Epithelial cell of esophagus (primary cell): ENCODE measurements at regions not wholly inside any gene's neighbourhood (a gene's known extent, or its start where the extent isn't known, plus 50 kb on each side); places are given as distances from the start of the nearest gene placed in this dataset.

Experiments used
- DNase-seq: peaks from one replicate; pipeline ENCODE4 v3.0.0; 2010; ENCODE audit warnings: low read depth
- H3K4me3 ChIP-seq: 2 replicates; pipeline ENCODE4 v1.5.1; 2011; ENCODE audit warnings: mild to moderate bottlenecking, low read length, control low read depth
- TF ChIP-seq, protein P1 (sequence below): IDR thresholded peaks from 2 replicates; pipeline ENCODE4 v1.5.1; 2011; ENCODE audit warnings: low read depth, mild to moderate bottlenecking, low read length, control low read depth, inconsistent platforms; ENCODE audit not compliant: insufficient read depth; ENCODE audit errors: missing control alignments

DNA sequence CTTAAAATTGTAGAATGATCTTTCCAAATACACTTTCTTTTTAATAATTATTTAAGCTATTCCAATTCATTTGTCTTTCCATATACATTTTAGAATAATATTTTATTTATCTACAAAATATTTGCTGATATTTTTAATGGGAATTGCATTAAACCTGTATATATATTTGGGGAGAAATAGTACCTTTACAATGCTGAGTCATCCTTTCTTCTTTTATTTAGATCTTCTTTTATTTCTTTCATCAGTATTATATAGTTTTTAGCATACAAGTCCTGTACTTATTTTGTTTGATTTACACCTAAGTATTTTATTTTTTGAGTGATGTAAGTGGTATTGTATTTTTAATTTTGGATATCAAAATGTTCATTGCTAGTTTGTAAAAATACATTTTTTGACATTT is 639.5 kb upstream of the GOT2 start:
- TF ChIP-seq, protein P1, sequence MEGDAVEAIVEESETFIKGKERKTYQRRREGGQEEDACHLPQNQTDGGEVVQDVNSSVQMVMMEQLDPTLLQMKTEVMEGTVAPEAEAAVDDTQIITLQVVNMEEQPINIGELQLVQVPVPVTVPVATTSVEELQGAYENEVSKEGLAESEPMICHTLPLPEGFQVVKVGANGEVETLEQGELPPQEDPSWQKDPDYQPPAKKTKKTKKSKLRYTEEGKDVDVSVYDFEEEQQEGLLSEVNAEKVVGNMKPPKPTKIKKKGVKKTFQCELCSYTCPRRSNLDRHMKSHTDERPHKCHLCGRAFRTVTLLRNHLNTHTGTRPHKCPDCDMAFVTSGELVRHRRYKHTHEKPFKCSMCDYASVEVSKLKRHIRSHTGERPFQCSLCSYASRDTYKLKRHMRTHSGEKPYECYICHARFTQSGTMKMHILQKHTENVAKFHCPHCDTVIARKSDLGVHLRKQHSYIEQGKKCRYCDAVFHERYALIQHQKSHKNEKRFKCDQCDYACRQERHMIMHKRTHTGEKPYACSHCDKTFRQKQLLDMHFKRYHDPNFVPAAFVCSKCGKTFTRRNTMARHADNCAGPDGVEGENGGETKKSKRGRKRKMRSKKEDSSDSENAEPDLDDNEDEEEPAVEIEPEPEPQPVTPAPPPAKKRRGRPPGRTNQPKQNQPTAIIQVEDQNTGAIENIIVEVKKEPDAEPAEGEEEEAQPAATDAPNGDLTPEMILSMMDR, result no peak
- no peak overlapping the region for H3K4me3 ChIP-seq
- no peak for DNase-seq

DNA sequence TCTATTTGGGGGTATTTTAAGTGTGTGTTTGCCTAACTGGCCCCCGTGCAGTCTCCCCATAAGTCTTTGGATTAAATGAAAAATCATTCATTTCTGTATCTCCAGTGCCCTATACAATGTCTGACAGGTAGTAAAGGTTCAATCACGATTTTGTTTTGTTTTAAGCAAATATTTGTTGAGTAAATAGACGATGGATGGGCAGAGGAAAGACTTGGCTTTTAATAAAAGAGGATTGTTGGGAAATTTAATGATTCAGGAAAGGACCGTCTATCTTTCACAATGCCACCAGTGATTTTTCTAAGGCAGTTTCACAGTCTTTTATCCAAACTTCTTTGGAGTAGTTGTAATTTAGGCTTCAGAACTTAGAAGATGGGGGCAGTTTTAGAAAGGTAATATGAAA is 636.6 kb upstream of the GOT2 start:
- TF ChIP-seq, protein P1, result no peak
- no peak for DNase-seq

DNA sequence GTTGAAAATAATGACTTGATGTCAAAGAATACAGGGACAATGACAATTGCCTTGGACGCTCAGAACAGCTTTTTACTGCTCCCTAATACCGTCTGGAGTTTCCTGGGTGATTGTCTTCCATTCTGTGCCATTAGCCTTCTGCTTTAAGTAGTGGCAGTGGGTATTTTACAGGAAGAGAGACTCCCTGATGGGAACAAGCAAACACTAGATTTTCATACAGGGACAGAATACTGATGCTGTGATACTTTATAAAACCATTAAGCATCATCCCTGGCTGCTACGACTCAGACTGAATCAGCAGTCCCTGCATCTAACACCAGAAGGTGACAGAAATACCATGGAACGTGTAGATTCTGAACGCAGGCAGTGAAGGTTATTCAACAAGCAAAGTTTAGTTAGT is 635.4 kb upstream of the GOT2 start:
- no peak overlapping the region for H3K4me3 ChIP-seq
- TF ChIP-seq, protein P1, result no peak
- DNase-seq, result no peak

More for the DNA sequence above, 636.6 kb upstream of the GOT2 start:
- no peak overlapping the region for H3K4me3 ChIP-seq

DNA sequence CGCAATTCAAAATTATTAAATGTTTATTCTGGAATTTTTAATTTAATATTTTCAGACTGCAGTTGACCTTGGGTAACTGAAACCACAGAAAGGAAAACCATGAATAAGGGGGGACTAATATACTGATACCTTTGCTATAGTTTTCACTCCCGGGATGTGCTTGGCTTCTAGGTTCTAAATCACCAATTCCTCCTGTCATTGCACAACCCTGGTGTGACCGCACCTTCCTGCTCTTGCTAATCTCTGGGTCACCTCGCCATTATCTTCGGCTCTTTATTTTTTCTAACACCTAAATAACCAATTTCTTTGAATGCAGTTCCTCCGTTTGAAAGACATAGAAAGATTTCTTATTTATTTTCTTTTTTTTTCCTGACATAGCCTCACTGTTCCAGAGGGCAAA is 634.5 kb upstream of the GOT2 start:
- no peak for DNase-seq
- TF ChIP-seq, protein P1, result no peak

DNA sequence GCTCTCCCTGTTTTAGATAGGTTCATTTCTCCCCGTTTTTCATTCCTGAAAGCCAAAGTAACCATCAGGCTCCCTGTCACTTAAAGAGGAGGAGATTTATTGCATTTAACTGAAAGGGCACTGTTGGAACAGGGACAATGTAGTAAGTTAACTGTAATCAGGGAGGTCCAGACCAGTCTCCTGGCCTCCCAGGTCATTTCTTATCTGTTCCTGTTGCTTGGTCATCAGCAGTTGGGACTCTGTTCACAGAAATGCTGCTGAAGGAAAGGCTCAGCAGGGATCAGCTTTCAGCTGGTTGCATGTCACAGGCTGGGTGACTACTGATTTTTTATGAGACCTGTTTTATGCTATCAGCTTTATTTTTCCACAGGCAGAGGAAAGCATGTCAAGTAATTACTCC is 622.6 kb upstream of the GOT2 start:
- DNase-seq, result no peak
- H3K4me3 ChIP-seq, result no peak overlapping the region
- TF ChIP-seq, protein P1, result no peak

More for the DNA sequence above, 634.5 kb upstream of the GOT2 start:
- H3K4me3 ChIP-seq, result no peak overlapping the region

DNA sequence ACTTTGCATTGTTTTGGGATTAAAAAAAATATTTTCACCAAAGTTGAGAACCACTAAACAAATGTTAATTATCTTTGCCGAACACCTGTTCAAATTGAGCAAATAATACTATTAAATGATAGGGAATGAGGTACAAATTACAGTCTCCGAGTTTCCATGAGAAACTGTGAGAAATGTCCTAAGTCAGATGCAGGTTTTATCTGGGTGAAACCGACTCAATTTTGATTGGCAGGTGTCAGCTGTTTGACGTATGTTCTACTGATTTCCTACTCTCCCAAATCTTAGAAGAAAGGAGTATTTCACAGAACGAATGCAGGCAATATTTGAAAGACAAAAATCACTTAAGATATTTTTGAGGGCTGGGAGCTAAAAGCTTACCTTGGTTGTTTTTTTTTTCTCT is 622.0 kb upstream of the GOT2 start:
- TF ChIP-seq, protein P1, result no peak

DNA sequence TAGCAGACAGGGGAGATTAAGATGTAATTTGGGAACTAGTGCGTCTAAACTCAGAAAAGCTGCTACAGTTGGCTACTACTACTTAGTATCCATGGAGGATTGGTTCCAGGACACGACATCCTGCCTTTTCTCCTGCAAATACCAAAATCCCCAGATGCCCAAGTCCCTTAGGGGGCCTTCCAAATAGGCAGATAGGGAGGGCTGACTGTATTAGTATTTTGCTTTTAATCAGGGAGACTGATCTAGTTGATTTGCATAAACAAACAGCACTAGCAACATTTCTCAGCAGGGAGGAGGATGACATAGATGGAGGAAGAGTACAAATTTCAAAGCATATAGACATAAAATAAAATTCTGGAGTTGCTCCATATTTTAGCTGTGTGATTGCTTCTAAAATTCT is 621.6 kb upstream of the GOT2 start:
- no peak overlapping the region for H3K4me3 ChIP-seq

More for the DNA sequence above, 622.0 kb upstream of the GOT2 start:
- H3K4me3 ChIP-seq, result no peak overlapping the region
- no peak for DNase-seq

More for the DNA sequence above, 621.6 kb upstream of the GOT2 start:
- TF ChIP-seq, protein P1, result no peak
- DNase-seq, result no peak
